CD4-positive, alpha-beta memory T cell (primary cell): ENCODE measurements at regions not wholly inside any gene's neighbourhood (a gene's known extent, or its start where the extent isn't known, plus 50 kb on each side); places are given as distances from the start of the nearest gene placed in this dataset.
"Not testable (repeated sequence)": the region's sequence is repeated elsewhere in the genome, so short reads cannot be mapped to it uniquely, and the experiment has no call there.

Source experiments
- CTCF ChIA-PET: fragments of 350-600 bp; sonication (Branson Sonifier 250); formaldehyde crosslinking; loops from one replicate; lab custom pipeline; 2021; ENCODE audit warnings: inconsistent platforms; ENCODE audit not compliant: partially characterized antibody; lab: Charles Lee
- POLR2A ChIA-PET: fragments of 350-600 bp; sonication (Branson Sonifier 250); formaldehyde crosslinking; loops from one replicate; lab custom pipeline; 2021; ENCODE audit not compliant: partially characterized antibody; lab: Charles Lee
- DNase-seq, 5 donors: peaks; one replicate each; pipeline versions ENCODE4 v3.0.0 to v3.0.0-alpha.2; 2020 to 2022; ENCODE audit warnings: mixed read lengths in 1 of 5
- H3K27ac ChIP-seq: one replicate; pipeline ENCODE4 v1.7.0; 2013; ENCODE audit warnings: low read depth, low read length
- H3K27me3 ChIP-seq: 2 replicates; pipeline ENCODE4 v1.7.0; 2013; ENCODE audit warnings: mild to moderate bottlenecking, low read length, moderate library complexity; ENCODE audit not compliant: insufficient read depth
- H3K36me3 ChIP-seq: 2 replicates; pipeline ENCODE4 v1.7.0; 2013; ENCODE audit warnings: mild to moderate bottlenecking, low read length, moderate library complexity; ENCODE audit not compliant: insufficient read depth
- H3K4me1 ChIP-seq: 2 replicates; pipeline ENCODE4 v1.7.0; 2013; ENCODE audit warnings: mild to moderate bottlenecking, low read length, moderate library complexity; ENCODE audit not compliant: insufficient read depth
- H3K4me3 ChIP-seq, 2 donors: one replicate each; pipeline ENCODE4 v1.7.0; 2013; ENCODE audit warnings: low read length in 2 of 2, mild to moderate bottlenecking in 1 of 2
- H3K9me3 ChIP-seq, 2 donors: one replicate each; pipeline ENCODE4 v1.7.0; 2013; ENCODE audit warnings: low read length in 2 of 2, control low read depth in 1 of 2; ENCODE audit not compliant: control insufficient read depth in 1 of 2
- H3K27ac Mint-ChIP-seq, 7 donors: one replicate each; pipeline ENCODE4 v1.8.0; 2020 to 2021; ENCODE audit warnings: mixed read lengths in 7 of 7, mild to moderate bottlenecking in 6 of 7, inconsistent platforms in 3 of 7, moderate library complexity in 3 of 7
- H3K27me3 Mint-ChIP-seq, 2 donors: one replicate each; pipeline ENCODE4 v1.8.0; 2020 to 2021; ENCODE audit warnings: mixed read lengths in 2 of 2
- H3K36me3 Mint-ChIP-seq, 2 donors: one replicate each; pipeline ENCODE4 v1.8.0; 2020 to 2021; ENCODE audit warnings: mixed read lengths in 2 of 2, inconsistent platforms in 1 of 2, mild to moderate bottlenecking in 1 of 2
- H3K4me1 Mint-ChIP-seq, 4 donors: one replicate each; pipeline ENCODE4 v1.8.0; 2020 to 2021; ENCODE audit warnings: mixed read lengths in 4 of 4, mild to moderate bottlenecking in 1 of 4
- H3K4me3 Mint-ChIP-seq, 8 donors: one replicate each; pipeline ENCODE4 v1.8.0; 2020 to 2021; ENCODE audit warnings: mixed read lengths in 8 of 8, mild to moderate bottlenecking in 7 of 8, moderate library complexity in 6 of 8, inconsistent platforms in 3 of 8
- H3K9me3 Mint-ChIP-seq, 8 donors: one replicate each; pipeline ENCODE4 v1.8.0; 2020 to 2021; ENCODE audit warnings: mixed read lengths in 8 of 8, mild to moderate bottlenecking in 5 of 8, inconsistent platforms in 3 of 8, moderate library complexity in 1 of 8
- intact Hi-C: fragments of 100-400 bp; cut with micrococcal nuclease; formaldehyde crosslinking; loops from one replicate; pipeline ENCODE4 v1.15.1; 2023

DNA sequence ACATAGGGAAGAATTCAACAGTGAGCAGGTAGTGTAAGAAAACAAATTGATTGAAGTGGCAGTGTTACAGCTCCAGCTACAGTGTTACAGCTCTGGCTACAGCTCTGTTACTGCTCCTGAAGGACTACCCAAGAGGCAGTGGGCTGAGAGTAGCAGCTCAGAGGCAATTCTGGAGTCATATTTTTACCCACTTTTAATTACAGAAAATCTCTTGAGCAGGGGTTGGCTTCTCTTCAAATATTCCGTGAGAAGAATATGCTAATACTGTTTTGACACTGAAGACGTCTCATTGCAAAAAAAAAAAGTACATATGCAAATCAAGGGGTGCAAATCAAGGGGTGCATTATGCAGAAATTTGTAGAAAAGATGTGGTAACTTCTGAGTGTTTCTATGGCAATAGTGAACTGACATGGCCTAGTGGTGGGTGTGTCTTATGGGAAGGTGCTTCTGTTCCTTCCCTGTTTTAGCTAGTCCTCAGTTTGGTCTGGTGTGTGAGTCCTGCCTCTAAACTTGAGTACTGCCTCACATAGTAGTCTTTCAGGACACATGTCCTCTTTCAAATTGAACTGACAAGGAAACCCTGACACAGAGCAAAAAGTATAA, 630.8 kb upstream of the AMELY start:
- no peaks in the 10 kb centered on the region for H3K9me3 ChIP-seq
- no peak for DNase-seq
- peaks cover 2 to 3% of the 10 kb centered on the region in 2 donors for H3K27me3 Mint-ChIP-seq
- POLR2A ChIA-PET, result no interaction called here
- no peaks in the 10 kb centered on the region for H3K36me3 ChIP-seq
- no peak overlapping the region for H3K4me3 ChIP-seq
- H3K27ac ChIP-seq, result no peak overlapping the region
- no peaks in the 10 kb centered on the region for H3K4me1 ChIP-seq
- intact Hi-C loops, result no loop called here
- no peaks in the 10 kb centered on the region for H3K27me3 ChIP-seq
- H3K9me3 Mint-ChIP-seq, result peaks cover 0 to 2% (median 0%) of the 10 kb centered on the region in 8 donors
- H3K4me3 Mint-ChIP-seq, result no peak overlapping the region
- no peaks in the 10 kb centered on the region for H3K4me1 Mint-ChIP-seq
- no peaks in the 10 kb centered on the region for H3K36me3 Mint-ChIP-seq
- H3K27ac Mint-ChIP-seq, result no peak overlapping the region
- CTCF ChIA-PET, result no interaction called here

DNA sequence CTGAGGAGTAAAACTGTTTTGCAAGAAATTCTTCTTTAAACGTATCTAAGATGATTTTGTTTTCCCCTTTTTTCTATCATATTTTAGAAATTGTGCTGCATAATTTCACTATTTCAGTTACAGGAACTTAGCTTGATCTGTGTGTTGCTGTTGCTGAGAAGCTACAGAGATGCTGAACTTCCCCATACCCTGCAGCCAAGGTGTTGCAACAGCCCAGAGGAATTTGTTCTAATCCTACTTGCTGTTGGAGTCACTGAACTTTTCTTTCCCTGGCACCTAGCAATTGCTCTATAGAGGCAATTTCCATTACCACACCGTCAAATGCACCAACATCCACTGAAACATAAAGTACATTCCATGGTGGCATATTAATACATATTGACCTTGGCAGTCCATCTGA, 617.8 kb upstream of the AMELY start:
- Mint-ChIP-seq H3K4me3 (no peak overlapping the region), H3K36me3 (no peaks in the 10 kb centered on the region), H3K27ac (no peak overlapping the region), H3K9me3 (no peaks in the 10 kb centered on the region), H3K4me1 (no peaks in the 10 kb centered on the region), H3K27me3 (peaks cover 3 to 7% of the 10 kb centered on the region in 2 donors)
- Histone ChIP-seq H3K27ac (no peak overlapping the region), H3K4me3 (no peak overlapping the region), H3K9me3 (no peaks in the 10 kb centered on the region), H3K27me3 (no peaks in the 10 kb centered on the region), H3K4me1 (no peaks in the 10 kb centered on the region), H3K36me3 (no peaks in the 10 kb centered on the region)
- POLR2A ChIA-PET, result no interaction called here
- CTCF ChIA-PET, result no interaction called here
- intact Hi-C loops, result no loop called here
- no peak for DNase-seq

DNA sequence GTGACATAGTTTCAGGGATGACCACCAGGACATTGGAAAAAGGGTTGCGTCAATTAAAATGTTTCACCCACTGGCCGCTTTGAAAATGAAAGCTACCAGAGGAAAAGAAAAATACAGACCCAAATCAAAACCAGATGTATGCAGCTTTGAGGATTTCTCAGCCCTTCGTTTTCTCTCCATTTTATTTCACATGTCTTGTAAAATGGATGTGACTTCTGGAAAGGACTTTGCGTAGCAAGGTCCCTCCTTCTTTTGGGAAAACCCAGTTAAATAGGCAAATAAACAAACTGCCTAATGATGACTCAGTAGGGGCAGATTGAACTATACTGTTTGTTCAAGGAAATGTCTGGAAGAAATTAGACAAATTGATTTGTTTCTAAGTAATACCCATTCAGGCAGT, 616.0 kb upstream of the AMELY start:
- H3K9me3 Mint-ChIP-seq, H3K4me3 ChIP-seq, DNase-seq, H3K36me3 ChIP-seq, H3K27ac Mint-ChIP-seq, H3K27me3 Mint-ChIP-seq, intact Hi-C loops, H3K27me3 ChIP-seq, H3K9me3 ChIP-seq, H3K4me3 Mint-ChIP-seq, H3K4me1 ChIP-seq, H3K27ac ChIP-seq, POLR2A ChIA-PET, H3K4me1 Mint-ChIP-seq, H3K36me3 Mint-ChIP-seq, CTCF ChIA-PET: not testable (repeated sequence)

DNA sequence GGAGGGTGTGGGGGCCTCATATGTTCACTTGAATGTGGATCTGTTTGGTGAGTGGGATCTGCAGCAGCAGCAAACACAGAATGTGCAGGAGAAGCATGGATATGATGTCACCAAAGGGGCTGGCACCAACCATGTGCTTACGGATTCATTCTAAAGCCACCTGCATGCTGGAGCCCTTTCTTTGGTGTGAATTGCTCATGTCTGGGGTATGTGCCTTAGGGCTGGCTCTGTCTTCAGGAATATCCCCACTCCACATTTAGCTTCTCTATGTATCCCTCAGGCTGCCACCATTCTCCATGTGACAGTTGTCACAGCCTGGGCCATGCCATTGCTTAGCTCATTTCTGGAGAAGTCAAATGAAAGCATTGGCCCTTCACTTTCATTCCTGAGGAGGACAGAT, 606.8 kb upstream of the AMELY start:
- no peak overlapping the region for H3K4me3 Mint-ChIP-seq
- H3K4me3 ChIP-seq, result no peak overlapping the region
- no peak overlapping the region for H3K27ac Mint-ChIP-seq
- intact Hi-C loops, result no loop called here
- H3K27me3 Mint-ChIP-seq, result peaks cover 0 to 2% of the 10 kb centered on the region in 2 donors
- ChIA-PET CTCF (no interaction called here), POLR2A (no interaction called here)
- H3K4me1 Mint-ChIP-seq, result no peaks in the 10 kb centered on the region
- no peaks in the 10 kb centered on the region for H3K36me3 ChIP-seq
- H3K4me1 ChIP-seq, result no peaks in the 10 kb centered on the region
- H3K9me3 ChIP-seq, result no peaks in the 10 kb centered on the region
- no peak for DNase-seq
- no peaks in the 10 kb centered on the region for H3K9me3 Mint-ChIP-seq
- no peaks in the 10 kb centered on the region for H3K27me3 ChIP-seq
- no peak overlapping the region for H3K27ac ChIP-seq
- H3K36me3 Mint-ChIP-seq, result no peaks in the 10 kb centered on the region

DNA sequence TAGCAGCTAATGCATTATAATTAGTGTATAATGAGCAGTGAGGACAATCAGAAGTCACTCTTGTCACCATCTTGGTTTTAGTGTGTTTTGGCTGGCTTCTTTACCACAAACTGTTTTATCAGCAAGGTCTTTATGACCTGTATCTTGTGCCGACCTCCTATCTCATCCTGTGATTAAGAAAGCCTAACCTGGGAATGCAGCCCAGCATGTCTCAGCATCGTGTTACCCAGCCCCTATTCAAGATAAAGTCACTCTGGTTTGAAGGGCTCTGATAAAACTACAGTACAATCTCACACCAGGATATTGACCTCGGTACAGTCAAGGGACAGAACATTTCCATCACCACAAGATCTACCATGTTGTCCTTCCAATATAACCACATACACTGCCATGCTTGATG, 604.7 kb upstream of the AMELY start:
- no peaks in the 10 kb centered on the region for H3K9me3 ChIP-seq
- no peak overlapping the region for H3K4me3 ChIP-seq
- intact Hi-C loops, result no loop called here
- ChIA-PET POLR2A (no interaction called here), CTCF (no interaction called here)
- Mint-ChIP-seq H3K9me3 (no peaks in the 10 kb centered on the region), H3K27ac (no peak overlapping the region), H3K4me1 (no peaks in the 10 kb centered on the region), H3K27me3 (no peaks in the 10 kb centered on the region), H3K36me3 (no peaks in the 10 kb centered on the region), H3K4me3 (no peak overlapping the region)
- no peaks in the 10 kb centered on the region for H3K36me3 ChIP-seq
- DNase-seq, result no peak
- H3K4me1 ChIP-seq, result no peaks in the 10 kb centered on the region
- H3K27ac ChIP-seq, result no peak overlapping the region
- no peaks in the 10 kb centered on the region for H3K27me3 ChIP-seq

DNA sequence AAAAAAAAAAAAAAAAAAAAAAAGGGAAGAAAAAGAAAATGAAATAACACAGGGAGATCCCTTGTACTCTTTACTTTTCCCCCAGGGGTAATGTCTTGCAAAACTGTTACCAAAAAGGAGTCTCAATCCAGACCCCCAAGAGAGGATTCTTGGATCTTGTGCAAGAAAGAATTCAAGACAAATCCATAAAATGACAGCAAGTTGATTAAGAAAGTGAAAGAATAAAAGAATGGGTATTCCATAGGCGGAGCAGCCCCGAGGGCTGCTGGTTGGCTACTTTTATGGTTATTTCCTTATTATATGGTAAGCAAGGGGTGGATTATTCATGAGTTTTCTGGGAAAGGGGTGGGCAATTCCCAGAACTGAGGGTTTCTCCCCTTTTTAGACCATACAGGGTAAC, 604.3 kb upstream of the AMELY start:
- no peaks in the 10 kb centered on the region for H3K4me1 ChIP-seq
- H3K27ac Mint-ChIP-seq, result no peak overlapping the region
- no peak for DNase-seq

DNA sequence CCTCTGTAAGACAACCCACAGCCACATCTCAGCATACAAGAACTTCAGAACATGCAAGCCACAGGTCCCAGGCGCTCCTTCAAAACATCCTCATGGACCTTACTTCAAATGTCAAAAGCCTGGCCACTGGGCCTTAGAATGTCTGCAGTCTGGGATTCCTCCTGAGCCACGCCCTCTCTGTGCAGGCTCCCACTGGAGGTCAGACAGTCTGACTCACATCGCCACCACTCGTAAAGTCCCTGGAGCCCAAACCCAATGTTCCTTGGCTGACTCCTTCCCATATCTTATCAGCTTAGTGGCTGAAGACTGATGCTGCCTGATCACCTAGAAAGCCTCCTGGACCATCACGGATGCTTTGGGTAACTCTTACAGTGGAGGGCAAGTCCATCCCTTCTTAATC, 591.3 kb upstream of the AMELY start:
- Mint-ChIP-seq H3K9me3 (peaks cover 0 to 3% (median 0%) of the 10 kb centered on the region in 8 donors), H3K4me3 (no peak overlapping the region), H3K36me3 (no peaks in the 10 kb centered on the region), H3K27me3 (peaks cover 5 to 13% of the 10 kb centered on the region in 2 donors), H3K4me1 (no peaks in the 10 kb centered on the region), H3K27ac (no peak overlapping the region)
- H3K4me1 ChIP-seq, result no peaks in the 10 kb centered on the region
- ChIA-PET POLR2A (no interaction called here), CTCF (no interaction called here)
- H3K4me3 ChIP-seq, result no peak overlapping the region
- H3K36me3 ChIP-seq, result no peaks in the 10 kb centered on the region
- no peak overlapping the region for H3K27ac ChIP-seq
- no peak for DNase-seq
- H3K9me3 ChIP-seq, result no peaks in the 10 kb centered on the region
- intact Hi-C loops, result no loop called here
- H3K27me3 ChIP-seq, result no peaks in the 10 kb centered on the region

More for the DNA sequence above, 604.3 kb upstream of the AMELY start:
- Histone ChIP-seq H3K27me3 (no peaks in the 10 kb centered on the region), H3K27ac (no peak overlapping the region), H3K9me3 (no peaks in the 10 kb centered on the region), H3K4me3 (no peak overlapping the region), H3K36me3 (no peaks in the 10 kb centered on the region)
- H3K9me3 Mint-ChIP-seq, result no peaks in the 10 kb centered on the region
- H3K36me3 Mint-ChIP-seq, result no peaks in the 10 kb centered on the region
- intact Hi-C loops, result no loop called here
- no peaks in the 10 kb centered on the region for H3K4me1 Mint-ChIP-seq
- ChIA-PET POLR2A (no interaction called here), CTCF (interaction anchor here (0.8 kb wide), 1 partner anchor 352 kb away, joined by 3 read pairs; no protein-coding TSS in a partner anchor)
- no peak overlapping the region for H3K4me3 Mint-ChIP-seq
- H3K27me3 Mint-ChIP-seq, result no peaks in the 10 kb centered on the region

DNA sequence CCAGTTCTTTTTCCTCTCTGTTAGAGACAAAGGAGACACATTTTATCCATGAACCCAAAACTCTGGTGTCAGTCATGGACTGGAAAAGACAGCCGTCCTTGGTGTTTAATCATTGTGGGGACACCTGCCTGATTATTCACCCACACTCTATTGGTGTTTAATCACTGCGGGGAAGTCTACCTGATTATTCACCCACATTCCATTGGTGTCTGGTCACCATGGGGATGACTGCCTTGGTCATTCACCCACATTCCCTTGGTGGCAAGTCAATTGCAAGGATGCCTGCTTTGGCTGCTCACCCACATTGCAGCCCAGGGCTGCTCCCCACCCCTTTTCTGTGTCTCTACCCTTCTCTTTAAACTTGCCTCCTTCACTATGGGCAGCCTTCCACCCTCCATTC, 589.7 kb upstream of the AMELY start:
- ChIA-PET CTCF (no interaction called here), POLR2A (no interaction called here)
- no peak overlapping the region for H3K27ac Mint-ChIP-seq
- H3K4me1 ChIP-seq, result no peaks in the 10 kb centered on the region
- peaks cover 5 to 16% of the 10 kb centered on the region in 2 donors for H3K27me3 Mint-ChIP-seq
- no peak overlapping the region for H3K4me3 ChIP-seq
- DNase-seq, result no peak
- no peaks in the 10 kb centered on the region for H3K9me3 ChIP-seq
- H3K9me3 Mint-ChIP-seq, result peaks cover 0 to 3% (median 0%) of the 10 kb centered on the region in 8 donors
- H3K27ac ChIP-seq, result no peak overlapping the region
- no peaks in the 10 kb centered on the region for H3K4me1 Mint-ChIP-seq
- intact Hi-C loops, result no loop called here
- no peaks in the 10 kb centered on the region for H3K36me3 Mint-ChIP-seq
- H3K36me3 ChIP-seq, result no peaks in the 10 kb centered on the region
- H3K27me3 ChIP-seq, result no peaks in the 10 kb centered on the region
- no peak overlapping the region for H3K4me3 Mint-ChIP-seq
